Prostate gland (tissue), 2 donors: ENCODE measurements at regions not wholly inside any gene's neighbourhood (a gene's known extent, or its start where the extent isn't known, plus 50 kb on each side); places are given as distances from the start of the nearest gene placed in this dataset.

Experiments
- POLR2A ChIP-seq: fragments of 450-650 bp; IDR thresholded peaks from one replicate; pipeline ENCODE4 v1.6.1; 2016; ENCODE audit warnings: antibody characterized with exemption, mild to moderate bottlenecking
- POLR2AphosphoS5 ChIP-seq: sonication (generic); formaldehyde crosslinking; IDR thresholded peaks from one replicate; pipeline ENCODE4 v1.6.1; 2017; ENCODE audit warnings: antibody characterized with exemption
- TF ChIP-seq, protein P1 (sequence below), 4 experiments: fragments of 200-600 bp in 2 of 4; fragments of 450-650 bp in 2 of 4; sonication (generic) in 2 of 4; IDR thresholded peaks; 1 replicate in 3 of 4; 2 replicates in 1 of 4; pipeline ENCODE4 v1.5.1; 2016 to 2019; ENCODE audit warnings: antibody characterized with exemption in 4 of 4, mild to moderate bottlenecking in 2 of 4, moderate library complexity in 2 of 4

DNA sequence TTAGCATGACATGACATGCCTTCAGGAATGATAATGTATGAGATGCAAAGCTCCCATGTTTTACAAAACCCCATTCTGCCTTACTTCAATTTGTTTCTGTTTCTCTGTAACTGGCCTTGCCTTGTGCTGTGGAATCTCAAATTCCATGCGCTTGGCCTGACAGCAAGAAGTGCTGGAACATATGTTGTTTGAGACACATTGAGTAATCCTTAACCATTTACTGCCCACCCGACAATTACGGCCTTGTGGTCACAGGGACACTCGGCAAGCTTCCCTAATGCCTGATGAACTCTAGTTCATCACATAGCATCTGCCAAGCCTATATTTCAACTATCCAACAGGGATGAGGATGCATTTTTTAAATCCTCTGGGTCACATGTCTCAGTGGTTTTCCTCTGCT is 226.4 kb upstream of the CASK start:
- TF ChIP-seq, protein P1, sequence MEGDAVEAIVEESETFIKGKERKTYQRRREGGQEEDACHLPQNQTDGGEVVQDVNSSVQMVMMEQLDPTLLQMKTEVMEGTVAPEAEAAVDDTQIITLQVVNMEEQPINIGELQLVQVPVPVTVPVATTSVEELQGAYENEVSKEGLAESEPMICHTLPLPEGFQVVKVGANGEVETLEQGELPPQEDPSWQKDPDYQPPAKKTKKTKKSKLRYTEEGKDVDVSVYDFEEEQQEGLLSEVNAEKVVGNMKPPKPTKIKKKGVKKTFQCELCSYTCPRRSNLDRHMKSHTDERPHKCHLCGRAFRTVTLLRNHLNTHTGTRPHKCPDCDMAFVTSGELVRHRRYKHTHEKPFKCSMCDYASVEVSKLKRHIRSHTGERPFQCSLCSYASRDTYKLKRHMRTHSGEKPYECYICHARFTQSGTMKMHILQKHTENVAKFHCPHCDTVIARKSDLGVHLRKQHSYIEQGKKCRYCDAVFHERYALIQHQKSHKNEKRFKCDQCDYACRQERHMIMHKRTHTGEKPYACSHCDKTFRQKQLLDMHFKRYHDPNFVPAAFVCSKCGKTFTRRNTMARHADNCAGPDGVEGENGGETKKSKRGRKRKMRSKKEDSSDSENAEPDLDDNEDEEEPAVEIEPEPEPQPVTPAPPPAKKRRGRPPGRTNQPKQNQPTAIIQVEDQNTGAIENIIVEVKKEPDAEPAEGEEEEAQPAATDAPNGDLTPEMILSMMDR (IDR thresholded peaks at IDR 0.05): no peak
- TF ChIP-seq POLR2A (no peak), POLR2AphosphoS5 (no peak)
